NOMO-1 treated with dmso at 0.1 percent for 144 hours (cell line): ENCODE measurements at regions not wholly inside any gene's neighbourhood (a gene's known extent, or its start where the extent isn't known, plus 50 kb on each side); places are given as distances from the start of the nearest gene placed in this dataset.
"Not testable (repeated sequence)": the region's sequence is repeated elsewhere in the genome, so short reads cannot be mapped to it uniquely, and the experiment has no call there.

ENCODE experiments used
- DNase-seq: peaks from one replicate; lab custom pipeline; 2025; ENCODE audit not compliant: unreplicated experiment; lab: John Stamatoyannopoulos, UW

DNA sequence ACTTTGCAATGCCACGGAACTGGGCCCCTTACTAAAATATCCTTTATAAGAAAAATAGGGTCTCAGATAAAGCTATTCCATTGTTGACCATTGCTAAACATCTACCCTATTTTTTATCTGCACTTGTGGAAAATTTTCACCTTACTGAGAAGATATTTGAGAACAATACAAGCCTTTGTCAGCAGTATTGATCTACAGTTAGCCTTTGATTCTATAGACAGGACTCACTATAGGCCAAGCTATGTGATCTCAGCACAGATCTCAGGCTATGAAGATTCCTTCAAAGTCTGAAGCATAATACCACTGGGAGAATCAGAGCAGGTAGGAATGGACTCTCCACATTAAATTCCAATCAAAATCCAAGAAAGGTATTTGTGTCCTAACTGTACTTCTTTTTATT lies 1099.7 kb downstream of the DIAPH3 start:
- no peak for DNase-seq

DNA sequence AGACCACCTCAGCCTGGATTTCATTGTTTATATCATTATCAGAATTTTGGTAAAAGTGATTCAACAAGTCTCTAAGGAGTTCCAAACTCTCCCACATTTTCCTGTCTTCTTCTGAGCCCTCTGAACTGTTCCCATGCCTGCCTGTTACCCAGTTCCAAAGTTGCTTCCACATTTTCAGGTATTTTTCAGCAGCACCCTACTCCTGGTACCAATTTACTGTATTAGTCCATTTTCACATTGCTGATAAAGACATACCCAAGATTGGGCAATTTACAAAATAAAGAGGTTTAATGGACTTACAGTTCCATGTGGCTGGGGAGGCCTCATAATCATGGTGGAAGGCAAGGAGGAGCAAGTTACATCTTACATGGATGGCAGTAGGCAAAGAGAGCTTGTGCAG lies 1087.3 kb downstream of the DIAPH3 start:
- DNase-seq, result not testable (repeated sequence)

DNA sequence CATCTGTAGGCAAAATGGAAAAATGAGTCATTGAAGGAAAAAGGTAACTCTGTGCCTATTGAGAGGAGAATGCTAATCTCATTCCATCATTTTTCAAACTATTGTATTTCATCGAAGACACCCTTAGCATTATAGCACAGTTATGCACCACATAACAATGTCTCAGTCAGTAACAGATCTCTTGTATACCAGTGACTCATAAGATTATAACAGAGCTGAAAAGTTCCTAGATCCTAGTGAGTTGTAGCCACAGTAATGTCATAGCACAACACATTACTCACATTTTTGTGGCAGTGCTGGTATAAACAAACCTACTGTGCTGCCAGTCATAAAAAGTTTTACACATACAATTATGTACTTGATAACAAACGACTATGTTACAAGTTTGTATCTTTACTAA lies 1077.6 kb downstream of the DIAPH3 start:
- no peak for DNase-seq

DNA sequence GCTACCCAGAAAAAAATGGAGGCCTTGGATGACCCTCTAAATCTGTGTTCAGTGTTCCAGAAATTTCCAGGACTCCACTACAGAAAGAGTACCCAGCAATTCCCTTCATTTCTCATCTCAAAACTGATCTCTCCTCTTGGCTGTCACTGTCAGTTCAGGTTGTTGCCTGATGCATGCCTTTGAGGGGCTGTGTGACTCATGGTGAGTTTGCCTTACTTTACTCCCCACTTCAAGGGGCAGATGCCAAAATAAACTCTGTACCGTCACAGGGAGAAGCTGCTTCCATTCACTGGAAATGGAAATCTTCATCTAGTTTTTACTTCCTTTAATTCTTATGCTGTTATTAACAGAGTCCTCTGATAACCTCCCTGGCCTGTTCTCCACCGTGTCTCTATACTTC lies 1075.0 kb downstream of the DIAPH3 start:
- DNase-seq, result no peak

DNA sequence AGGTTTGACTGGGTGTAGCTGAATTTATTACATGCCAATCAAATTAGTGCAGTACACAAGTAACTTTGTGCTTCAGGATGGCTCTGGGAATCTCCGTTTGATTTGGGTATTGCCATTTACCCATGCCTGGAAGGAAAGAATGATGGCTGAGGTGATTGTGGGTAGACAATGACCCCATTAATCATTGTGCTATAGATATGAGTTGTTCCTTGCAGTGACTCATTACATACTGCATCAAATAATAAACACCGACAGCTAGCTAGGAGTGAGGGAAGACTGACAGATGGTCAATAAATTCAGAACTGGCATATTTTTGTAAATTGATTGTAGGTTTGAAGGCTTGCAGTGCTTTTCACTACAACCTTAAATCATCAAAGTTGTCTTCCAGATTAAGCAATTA lies 1069.5 kb downstream of the DIAPH3 start:
- no peak for DNase-seq

DNA sequence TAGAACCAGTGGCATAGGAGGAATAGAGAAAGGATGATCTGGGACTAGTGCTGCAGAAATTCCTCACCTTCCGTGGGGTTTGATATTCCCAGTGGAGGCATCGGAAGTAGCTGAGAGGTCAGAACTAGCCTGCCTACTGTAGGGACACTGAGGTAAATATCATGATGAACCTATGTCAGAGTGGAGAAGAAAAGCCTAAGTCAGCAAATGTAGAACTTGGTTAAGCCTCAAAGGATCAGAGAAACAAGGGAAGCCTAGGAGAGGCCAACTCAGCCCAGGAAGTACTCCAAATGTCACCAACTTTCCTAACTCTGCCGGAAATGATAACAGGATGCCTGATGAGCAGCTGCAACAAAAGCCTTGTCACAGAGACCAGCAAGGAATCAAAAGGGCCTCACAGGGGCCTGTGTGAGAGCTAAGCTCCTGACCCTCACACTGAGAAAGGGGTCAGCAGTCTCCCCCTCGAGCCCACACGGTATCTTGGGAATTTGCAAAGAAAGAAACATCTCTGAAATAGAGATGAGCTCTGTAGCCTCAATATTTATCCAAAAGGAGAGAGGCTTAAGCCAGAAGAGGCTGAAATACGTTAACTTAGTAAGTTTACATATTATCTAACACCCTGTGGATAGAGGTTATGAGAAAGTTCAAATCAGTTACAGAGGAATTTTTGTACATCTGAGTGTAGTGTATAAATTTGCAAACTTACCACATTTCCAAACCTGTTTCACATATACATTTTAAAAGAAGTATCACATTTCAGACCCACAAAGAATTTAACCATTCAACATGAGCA lies 1064.3 kb downstream of the DIAPH3 start:
- no peak for DNase-seq

DNA sequence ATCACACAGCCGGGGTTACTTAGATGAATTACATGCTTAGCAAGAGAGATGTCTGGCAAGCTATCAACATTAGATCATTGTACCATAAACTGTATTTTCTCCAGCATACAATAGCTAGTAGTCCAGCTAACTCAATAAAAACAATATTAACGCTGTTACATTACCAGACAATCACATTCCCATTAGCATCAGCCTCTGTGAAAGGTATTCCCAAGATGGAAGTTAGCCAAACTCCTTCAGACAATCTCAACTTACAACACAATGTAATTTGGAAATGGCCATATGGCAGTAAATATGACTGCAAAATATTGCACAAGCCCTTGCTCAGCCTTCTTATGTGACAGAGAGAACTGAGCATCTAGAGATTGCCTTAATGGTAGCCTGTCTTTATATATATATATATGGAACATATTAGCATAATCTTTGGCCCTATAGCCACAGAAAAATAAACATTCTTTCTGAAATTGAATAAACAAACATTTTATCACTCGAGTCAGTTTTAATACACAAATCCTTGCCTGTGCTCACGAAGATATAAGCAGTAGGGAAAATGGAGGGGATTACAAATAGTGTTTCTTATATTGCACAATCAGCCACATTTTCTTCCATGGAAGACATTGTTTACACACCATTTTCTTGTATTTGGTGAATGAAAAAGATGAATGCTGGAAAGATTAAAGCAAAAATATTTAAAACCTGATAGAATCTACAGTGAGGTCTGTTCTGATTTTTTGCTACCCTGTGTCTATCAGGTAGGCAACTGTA lies 1060.5 kb downstream of the DIAPH3 start:
- no peak for DNase-seq

DNA sequence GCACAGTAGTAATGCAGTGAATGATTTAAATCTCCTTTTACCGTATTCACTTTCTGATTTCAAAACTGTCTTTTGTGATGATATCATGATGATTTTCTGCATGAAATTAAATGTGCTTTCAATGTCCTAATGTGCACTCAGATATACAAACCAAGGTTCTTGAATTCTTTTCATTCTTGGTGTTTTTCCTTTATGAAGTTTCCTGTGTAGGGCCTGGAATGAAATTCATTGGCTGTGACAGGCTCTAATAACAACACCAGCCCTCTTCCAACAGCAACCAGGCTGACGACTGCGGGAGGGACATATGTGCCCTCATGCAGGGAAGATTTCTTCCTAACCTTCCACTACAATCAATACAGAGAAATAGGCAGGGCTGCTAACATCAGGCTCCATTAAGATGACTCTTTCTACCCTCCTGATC lies 1052.0 kb downstream of the DIAPH3 start:
- no peak for DNase-seq

DNA sequence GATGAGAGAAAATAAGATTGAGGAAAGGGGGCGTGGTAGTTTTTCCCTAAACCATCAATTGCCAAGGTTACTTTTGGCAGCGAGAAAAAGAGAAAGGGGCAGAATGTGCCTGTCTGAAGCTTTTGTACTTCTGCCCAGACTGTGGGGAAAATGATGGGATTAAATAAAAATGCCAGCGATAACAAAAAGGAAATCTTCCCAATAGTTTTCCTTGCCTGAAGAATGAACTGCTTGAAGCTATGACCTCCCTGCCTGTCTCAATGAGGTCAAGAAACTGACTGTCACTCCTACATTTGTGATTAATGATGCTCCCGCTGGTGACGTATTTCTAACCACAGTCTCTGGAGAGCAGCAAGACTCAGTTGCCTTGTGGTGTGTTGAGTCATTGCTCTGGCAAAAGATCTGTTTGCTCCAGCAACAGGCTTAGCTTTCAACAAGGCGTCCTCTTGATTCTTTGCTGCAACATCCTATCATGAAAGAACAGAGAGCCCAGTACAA lies 1051.5 kb downstream of the DIAPH3 start:
- DNase-seq, result no peak

DNA sequence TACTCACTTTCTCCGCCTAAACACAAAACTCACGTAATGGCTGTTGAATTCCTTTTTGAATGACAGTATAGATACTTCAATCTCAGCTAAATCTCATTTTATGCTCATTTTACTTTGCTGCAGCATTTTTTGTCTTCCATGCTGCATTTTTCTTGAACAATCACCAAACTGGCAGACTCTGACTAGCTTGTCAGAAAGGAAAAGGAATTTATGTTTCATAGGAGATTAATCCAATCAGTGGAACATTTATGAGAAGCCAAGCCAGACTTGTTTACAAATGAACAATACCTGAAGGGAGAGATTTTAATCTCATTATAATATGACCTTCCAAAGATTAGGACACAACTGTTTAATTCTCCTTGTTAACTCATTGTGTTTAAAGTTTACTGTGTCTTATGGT lies 1044.3 kb downstream of the DIAPH3 start:
- no peak for DNase-seq

DNA sequence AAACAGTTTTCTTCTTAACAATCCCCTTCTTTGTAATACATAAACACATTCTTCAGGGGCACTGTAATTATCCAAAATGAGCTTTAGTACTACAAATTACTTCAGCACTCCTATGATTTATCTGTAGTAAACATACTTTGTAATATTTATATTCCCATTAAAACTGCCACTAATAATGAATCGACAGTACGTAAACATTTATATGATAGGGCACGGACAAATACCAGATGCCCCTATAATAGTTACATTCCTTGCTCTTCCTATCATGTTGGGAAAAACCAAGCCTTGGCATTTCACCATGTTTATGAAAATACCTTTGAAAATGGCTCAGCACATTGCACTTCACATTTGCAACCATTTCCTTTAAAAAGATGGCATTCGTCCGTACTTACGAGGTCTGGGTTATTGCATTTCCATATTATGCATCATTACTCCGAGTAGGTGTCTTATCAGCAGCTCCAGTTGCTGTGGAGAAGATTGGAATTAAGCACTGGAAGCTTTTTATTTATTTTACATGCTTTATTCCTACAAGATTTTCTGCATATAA lies 1043.4 kb downstream of the DIAPH3 start:
- no peak for DNase-seq

DNA sequence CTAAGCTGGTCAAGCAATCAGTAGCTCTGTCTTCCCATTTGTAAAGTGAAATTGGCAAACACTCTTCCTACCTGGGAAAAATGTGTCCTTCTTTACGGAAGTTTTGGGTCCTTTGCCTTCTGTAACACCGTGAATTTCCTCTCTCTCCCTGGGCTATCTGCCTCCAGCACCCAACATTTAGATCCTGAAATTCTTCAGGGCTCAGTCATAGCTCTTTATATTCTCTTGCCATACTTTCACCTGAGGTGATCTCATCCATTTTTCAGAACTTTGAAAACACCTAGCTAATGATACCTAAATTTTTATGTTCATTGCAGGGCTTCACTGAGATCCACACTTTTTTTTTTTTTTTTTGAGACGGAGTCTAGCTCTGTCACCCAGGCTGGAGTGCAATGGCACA lies 1042.2 kb downstream of the DIAPH3 start:
- DNase-seq, result no peak

DNA sequence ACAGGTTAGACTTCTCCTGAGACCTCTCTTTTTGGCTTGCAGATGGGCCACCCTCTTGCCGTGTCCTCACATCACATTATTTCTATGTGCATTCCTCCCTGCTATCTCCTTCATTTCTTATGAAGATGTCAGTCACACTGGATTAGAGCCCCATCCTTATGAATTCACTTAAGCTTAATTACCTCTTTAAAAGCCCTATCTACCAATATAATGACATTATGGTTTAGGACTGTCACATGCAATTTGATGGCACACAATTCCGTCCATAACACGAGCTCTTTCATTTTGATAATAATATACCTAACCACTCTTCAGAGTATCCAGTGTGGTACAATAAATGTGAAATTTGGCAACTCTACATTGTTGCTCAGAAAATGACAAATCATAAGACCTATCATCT lies 1037.3 kb downstream of the DIAPH3 start:
- DNase-seq, result no peak

DNA sequence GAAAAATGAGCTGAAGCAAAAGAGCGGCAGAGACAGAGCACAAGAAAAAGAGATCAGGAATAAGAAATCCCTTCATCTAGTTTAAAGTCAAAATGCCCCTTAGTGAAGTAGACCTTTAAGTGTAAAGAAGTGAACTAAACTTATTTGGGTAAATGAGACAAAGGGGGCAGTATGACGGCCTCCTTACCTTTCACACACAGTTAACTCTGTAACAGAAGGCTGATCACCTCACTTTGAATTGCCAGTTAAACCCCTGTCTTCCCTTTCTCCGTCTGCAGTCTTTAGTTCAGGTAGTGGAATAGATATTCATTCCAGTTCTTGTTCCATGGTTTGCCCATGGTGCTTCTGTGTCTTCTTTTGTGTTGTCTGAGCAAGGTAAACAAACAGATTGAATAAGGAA lies 1029.8 kb downstream of the DIAPH3 start:
- DNase-seq, result no peak

DNA sequence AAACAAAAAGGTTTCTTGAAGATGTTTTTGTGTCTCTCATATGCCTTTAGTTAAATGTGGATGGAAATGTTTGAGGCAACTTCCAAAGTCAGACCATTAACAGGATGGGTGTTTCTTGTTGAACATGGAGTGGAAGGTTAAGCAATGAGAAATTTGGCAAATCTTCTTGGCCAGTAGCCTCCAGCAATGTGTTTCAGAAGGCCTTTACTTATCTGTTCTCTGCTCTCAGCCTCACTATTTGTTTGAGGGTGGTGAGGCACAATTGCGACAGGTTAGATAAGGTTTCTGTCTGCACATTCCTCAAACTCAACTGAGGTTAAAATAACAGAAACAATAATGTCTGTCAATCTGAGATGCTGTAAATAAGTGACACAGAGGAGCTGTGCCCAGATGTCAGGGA lies 1019.0 kb downstream of the DIAPH3 start:
- no peak for DNase-seq

DNA sequence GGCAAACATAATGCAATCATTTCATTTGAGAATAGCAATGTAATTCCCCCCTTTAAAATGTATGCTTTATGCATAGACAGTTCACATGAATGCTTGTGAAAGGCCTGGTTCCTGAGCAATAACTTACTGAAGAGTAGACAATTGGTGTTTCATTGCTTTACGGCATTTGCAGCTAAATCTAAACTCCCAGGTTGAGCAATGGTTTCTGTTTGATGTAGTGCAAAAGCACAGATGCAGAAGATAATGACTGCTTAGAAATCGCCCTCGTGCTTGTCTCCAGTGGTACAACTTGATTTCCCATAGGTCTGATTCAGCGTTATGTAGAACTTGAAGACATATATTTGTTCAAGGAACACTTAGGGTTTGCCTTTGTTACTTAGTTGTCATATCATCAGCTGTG lies 1018.3 kb downstream of the DIAPH3 start:
- DNase-seq, result no peak

DNA sequence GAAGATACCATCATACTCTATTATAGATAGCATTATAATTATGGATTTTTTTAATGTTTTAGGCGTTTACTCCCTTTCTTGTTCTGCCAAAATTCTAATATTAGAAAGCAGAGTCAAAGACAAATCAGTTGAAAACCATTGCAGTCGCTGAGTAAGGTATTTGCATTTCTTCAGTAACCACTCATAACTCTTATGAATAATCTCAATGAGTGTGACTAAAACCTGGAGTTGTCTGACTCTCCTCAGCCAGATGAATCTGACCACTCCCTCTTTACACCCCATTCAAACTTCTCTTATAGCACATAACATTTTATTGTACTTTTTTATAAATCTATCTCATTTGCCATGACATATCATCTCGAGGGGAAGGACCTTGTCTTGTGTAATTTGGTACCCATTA lies 1006.5 kb downstream of the DIAPH3 start:
- no peak for DNase-seq

DNA sequence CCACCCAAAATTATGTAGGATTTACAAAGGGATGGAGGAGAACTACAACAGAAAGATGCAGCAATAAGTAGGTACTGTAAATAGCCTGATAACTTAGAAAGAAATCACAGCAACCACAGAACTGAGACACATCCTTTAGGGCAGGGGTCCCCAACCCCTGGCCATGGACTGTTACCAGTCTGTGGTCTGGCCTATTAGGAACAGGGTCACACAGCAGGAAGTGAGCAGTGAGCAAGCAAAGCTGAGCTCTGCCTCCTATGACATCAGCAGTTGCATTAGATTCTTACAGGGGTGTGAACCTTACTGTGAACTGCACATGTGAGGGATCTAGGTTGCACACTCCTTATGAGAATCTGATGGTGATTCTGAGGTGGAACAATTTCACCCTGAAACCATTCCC lies 997.6 kb downstream of the DIAPH3 start:
- DNase-seq, result no peak

DNA sequence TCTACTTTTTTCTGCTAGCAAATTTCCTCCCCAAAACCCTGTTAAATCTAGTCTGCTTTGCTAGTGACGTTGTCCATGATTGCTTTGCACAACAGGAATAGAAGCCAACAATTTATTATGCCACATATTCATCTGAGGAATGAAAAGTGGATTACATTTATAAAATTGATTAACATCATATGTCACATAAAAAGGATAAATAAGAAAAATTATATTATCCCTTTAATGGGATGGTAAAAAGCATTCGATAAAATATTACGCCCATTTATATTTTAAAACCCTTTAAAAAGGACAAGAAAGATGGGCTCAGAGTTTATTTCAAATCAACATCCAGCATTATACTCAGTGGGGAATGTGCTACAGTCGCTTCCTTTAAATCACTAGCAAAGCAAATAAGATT lies 991.7 kb downstream of the DIAPH3 start:
- no peak for DNase-seq

DNA sequence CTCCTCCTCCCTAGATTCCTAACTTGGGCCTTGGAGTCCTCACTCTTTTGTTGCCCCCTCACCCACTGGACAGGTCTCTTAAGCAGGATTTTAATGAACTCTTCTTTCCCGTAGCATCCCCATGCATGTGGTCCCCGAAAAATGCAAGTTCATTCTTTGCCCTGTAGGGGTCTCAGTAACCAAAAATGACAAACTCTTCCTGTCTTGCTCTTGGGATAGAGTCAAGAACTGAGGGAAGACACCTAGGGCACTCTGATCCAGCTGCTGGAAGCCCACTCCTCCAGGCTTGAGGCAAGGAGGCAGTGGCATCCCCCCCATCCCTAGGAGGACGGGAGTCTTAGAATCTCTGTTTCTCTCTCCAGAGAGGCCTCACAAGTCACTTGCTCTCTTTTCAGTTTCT lies 987.0 kb downstream of the DIAPH3 start:
- no peak for DNase-seq

DNA sequence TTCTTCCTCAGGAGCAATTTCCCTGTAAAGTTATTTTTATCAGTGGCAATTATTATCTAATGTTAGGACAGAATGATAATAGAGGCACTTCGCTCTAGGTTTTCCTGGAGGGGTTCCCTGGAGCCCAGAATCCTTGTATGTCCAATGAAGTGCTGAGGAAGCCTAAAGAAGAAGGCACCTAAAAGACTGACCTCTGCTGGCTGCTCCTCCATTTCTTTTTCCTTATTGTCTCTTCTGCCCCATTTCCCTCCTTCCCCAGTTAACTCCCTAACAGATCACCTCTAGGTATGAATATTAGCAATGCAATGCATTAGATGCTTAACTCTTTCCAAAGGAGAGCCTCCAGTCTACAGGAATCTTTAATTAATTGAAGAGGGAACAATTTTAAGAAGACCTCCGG lies 985.4 kb downstream of the DIAPH3 start:
- no peak for DNase-seq

DNA sequence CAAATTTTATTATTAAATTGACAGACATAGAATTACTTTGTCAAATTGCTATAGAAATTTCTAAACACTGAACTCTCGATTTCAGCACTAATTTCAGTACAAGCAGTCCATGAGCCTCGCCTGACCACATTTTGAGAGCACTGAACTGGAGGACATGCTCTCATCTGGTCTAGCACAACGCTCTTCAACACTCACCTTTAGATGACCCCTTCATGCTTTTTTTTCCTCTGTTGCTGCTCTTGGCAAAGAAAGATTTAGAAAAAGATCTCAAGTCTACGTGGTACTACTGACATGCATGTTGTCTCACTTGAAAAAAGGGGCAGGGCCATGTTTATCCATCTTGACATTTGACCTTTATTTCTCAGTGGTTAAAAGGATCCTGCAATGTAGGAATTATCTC lies 981.5 kb downstream of the DIAPH3 start:
- no peak for DNase-seq
